ENCODE measurements at regions not wholly inside any gene's neighbourhood (a gene's known extent, or its start where the extent isn't known, plus 50 kb on each side); places are given as distances from the start of the nearest gene placed in this dataset.

DNA sequence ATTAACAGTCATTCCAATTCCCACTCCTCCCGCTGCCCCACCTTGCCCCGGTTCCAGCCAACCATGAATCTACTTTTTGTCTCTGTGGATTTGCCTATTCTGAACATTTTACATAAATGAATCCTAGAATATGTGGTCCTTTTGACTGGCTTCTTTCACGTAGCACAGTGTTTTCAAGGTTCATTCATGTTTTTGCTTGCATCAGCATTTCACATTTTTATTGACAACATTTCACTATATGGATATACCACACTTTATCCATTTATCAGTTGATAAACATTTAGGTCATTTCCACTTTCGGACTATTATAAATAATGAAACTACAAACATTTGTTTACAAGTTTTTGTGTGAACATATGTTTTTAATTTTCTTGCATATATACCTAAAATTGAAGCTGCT is 182.0 kb downstream of the ZNF248 start:
- TF ChIP-seq HOXA5 (CRISPR knock-in tag; IDR thresholded peaks at IDR 0.05) (no peak), POLR2G (IDR thresholded peaks at IDR 0.05; ENCODE audit: low read depth, low read length) (no peak), ZNF10 (CRISPR knock-in tag; IDR thresholded peaks at IDR 0.05; ENCODE audit: borderline replicate concordance, low read depth) (no peak), MAFG (CRISPR knock-in tag; IDR thresholded peaks at IDR 0.05) (no peak), TOE1 (CRISPR knock-in tag; IDR thresholded peaks at IDR 0.05) (no peak), ONECUT2 (CRISPR knock-in tag; IDR thresholded peaks at IDR 0.05) (no peak), ZNF766 (CRISPR knock-in tag; IDR thresholded peaks at IDR 0.05; ENCODE audit: borderline replicate concordance) (no peak), FOXK2 (IDR thresholded peaks at IDR 0.05) (no peak), SNAPC2 (CRISPR knock-in tag; IDR thresholded peaks at IDR 0.05) (no peak), HMG20B (CRISPR knock-in tag; conservative IDR thresholded peaks at IDR 0.05) (no peak), FOXJ3 (CRISPR knock-in tag; IDR thresholded peaks at IDR 0.05; ENCODE audit: borderline replicate concordance) (no peak)
- TF ChIP-seq, protein P1, sequence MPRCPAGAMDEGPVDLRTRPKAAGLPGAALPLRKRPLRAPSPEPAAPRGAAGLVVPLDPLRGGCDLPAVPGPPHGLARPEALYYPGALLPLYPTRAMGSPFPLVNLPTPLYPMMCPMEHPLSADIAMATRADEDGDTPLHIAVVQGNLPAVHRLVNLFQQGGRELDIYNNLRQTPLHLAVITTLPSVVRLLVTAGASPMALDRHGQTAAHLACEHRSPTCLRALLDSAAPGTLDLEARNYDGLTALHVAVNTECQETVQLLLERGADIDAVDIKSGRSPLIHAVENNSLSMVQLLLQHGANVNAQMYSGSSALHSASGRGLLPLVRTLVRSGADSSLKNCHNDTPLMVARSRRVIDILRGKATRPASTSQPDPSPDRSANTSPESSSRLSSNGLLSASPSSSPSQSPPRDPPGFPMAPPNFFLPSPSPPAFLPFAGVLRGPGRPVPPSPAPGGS (CRISPR knock-in tag; IDR thresholded peaks at IDR 0.05) = no peak
- TF ChIP-seq, protein P2, sequence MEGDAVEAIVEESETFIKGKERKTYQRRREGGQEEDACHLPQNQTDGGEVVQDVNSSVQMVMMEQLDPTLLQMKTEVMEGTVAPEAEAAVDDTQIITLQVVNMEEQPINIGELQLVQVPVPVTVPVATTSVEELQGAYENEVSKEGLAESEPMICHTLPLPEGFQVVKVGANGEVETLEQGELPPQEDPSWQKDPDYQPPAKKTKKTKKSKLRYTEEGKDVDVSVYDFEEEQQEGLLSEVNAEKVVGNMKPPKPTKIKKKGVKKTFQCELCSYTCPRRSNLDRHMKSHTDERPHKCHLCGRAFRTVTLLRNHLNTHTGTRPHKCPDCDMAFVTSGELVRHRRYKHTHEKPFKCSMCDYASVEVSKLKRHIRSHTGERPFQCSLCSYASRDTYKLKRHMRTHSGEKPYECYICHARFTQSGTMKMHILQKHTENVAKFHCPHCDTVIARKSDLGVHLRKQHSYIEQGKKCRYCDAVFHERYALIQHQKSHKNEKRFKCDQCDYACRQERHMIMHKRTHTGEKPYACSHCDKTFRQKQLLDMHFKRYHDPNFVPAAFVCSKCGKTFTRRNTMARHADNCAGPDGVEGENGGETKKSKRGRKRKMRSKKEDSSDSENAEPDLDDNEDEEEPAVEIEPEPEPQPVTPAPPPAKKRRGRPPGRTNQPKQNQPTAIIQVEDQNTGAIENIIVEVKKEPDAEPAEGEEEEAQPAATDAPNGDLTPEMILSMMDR (CRISPR knock-in tag; IDR thresholded peaks at IDR 0.05) = no peak

All from HepG2 (cell line).